MM.1S (cell line): ENCODE measurements at regions not wholly inside any gene's neighbourhood (a gene's known extent, or its start where the extent isn't known, plus 50 kb on each side); places are given as distances from the start of the nearest gene placed in this dataset.

Experiments
- CTCF ChIP-seq: fragments of 300-600 bp; sonication (generic); IDR thresholded peaks from 2 replicates; pipeline ENCODE4 v1.5.1; 2016; ENCODE audit warnings: antibody characterized with exemption, low read length, mixed read lengths
- EZH2 ChIP-seq: fragments of 300-600 bp; sonication (generic); optimal IDR thresholded peaks from 2 replicates; pipeline ENCODE3; 2017; ENCODE audit warnings: low read depth, mild to moderate bottlenecking, antibody characterized with exemption, low read length, mixed read lengths
- EZH2phosphoT487 ChIP-seq: fragments of 300-600 bp; sonication (generic); IDR thresholded peaks from 2 replicates; pipeline ENCODE4 v1.6.1; 2018; ENCODE audit warnings: antibody characterized with exemption, low read length

DNA sequence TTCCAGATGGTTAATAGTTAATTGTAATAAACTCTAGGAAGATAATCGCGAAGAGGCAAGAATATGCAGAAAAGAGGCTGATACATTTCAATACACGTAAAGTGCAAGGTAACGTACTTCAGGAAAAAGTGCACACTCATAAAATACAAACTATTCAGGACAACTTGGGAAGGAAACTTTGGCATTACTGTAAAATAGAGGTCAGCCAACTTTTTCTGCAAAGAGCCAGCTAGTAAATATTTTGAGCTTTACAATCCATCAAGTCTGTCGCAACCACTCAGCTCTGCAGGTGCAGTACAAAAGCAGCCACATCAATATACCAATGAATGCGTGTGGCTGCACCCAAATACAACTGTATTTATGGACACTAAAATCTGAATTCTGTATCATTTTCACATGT is 51.6 kb upstream of the THUMPD3 start:
- TF ChIP-seq EZH2 (no peak), CTCF (no peak), EZH2phosphoT487 (no peak)
